CD4-positive, alpha-beta T cell treated with Interferon gamma for 1 hour (primary cell): ENCODE measurements at regions not wholly inside any gene's neighbourhood (a gene's known extent, or its start where the extent isn't known, plus 50 kb on each side); places are given as distances from the start of the nearest gene placed in this dataset.
"Not testable (repeated sequence)": the region's sequence is repeated elsewhere in the genome, so short reads cannot be mapped to it uniquely, and the experiment has no call there.

Experiments used
- DNase-seq: peaks from one replicate; pipeline ENCODE4 v3.0.0-alpha.2; 2020

DNA sequence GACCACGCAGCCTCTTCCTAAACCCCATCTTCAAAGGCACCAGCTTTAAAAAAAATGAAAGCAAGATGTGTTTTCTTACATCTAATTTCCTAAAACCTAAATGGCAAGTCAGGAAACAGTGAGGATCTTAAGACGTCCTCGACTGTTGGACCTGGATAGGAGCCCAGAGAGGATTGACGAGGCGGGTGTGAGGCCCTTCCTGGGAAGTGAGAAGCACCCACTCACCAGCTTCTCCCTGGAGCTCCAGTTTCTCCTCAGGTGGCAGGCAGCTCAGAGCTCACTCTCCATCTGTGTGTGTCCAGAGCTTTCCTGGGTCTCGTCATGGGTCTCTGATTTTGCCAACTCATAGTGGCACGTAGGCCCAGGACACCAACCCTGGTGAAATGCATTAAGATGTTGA lies 614.0 kb upstream of the AUTS2 start:
- no peak for DNase-seq

DNA sequence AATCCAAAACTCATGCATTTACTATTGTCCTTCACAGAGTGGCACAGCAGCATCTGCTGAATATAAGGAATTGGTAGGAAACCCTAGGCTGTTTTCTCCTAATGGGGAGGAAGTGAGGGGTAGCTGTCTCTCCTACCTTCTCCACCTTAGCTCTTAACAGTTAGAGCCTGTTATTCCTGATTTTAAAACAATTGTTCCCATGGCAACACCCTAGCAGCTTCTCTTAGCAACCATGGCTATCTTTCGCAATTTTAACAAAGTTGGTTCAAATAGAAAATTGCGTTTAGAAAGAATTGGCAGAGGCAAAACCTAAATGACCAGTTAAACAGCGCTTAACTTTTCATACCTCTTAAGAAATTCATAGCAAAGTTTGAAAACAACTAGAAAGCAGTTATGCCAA lies 603.4 kb upstream of the AUTS2 start:
- no peak for DNase-seq

DNA sequence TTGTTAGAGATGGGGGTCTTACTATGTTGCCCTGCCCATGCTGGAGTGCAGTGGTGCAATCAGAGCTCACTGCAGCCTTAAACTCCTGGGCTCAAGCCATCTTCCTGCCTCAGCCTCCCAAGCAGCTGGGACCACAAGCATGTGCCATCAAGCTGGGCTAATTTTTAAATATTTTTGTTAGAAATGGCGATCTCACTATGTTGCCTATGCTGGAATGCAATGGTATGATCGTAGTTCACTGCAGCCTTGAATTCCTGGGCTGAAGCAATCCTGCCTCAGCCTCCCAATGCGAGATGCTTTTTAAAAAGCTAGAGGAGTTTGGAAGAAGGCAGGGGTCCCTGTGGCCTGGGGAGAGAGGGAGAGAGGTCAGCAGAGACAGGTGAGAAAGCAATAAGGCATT lies 600.1 kb upstream of the AUTS2 start:
- DNase-seq: no peak

DNA sequence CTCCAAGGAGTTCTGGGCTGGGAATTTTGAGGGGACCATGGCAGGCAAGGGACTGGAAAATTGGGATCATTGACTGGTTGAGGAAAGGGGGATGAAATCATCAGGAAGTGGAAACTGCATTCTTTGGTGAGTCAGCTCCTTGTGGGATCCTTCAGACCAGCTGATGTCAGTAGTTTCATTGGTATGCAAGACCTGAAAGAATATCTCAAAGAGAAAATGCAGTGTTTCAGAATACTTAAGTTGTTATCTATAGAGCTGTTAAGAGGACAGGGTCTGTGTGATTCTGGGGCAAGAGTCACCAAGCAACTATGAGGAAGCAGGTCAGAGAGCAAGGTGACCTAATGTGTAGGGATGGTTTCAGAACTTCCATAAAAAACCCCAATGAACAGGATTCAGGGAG lies 595.9 kb upstream of the AUTS2 start:
- no peak for DNase-seq

DNA sequence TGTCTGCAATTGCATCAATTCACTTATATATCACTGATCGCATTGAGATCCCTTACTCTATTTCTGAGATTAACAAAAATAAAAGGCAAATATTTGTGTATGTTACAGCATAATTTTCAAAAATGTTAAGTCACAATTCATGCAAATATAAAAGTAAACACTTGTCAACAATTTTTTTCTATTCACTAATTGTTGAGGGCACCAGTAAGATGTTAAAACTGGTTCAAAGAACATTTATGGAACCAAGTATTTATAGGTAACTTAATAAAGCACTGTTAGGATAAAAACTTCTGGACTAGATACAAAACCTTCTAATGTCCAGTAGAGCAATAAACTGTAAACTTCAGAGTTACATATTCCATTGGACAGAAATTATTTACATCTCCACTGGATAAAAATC lies 586.1 kb upstream of the AUTS2 start:
- DNase-seq: no peak

DNA sequence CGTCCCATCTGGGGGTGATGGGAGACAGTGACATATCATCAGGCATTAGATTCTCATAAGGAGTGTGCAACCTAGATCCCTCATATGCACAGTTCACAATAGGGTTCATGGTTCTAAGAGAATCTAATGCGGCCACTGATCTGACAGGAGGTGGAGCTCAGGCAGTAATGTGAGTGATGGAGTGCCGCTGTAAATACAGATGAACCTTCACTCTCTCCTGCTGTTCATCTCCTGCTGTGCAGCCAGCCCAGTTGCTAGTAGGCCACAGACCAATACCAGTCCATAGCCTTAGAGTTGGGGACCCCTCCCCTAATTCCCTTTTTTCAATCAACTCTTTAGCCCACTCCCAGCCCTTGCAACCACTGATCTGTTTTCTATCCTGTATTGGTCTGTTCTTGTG lies 581.1 kb upstream of the AUTS2 start:
- DNase-seq: no peak

DNA sequence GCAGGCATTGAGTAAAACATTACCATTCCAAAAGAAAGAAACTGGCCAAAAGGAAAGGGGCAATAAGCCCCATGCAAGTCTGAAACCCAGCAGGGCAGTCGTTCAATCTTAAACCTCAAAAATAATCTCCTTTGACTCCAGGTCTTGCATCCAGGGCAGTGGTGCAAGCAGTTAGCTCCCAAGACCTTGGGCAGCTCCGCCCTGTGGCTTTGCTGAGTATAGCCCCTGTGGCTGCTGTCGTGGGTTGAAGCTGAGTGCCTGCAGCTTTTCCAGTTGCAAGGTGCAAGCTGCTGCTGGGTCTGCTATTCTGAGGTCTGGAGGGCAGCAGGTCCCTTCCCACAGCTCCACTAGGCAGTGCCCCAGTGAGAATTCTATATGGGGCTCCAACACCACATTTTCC lies 580.1 kb upstream of the AUTS2 start:
- no peak for DNase-seq

DNA sequence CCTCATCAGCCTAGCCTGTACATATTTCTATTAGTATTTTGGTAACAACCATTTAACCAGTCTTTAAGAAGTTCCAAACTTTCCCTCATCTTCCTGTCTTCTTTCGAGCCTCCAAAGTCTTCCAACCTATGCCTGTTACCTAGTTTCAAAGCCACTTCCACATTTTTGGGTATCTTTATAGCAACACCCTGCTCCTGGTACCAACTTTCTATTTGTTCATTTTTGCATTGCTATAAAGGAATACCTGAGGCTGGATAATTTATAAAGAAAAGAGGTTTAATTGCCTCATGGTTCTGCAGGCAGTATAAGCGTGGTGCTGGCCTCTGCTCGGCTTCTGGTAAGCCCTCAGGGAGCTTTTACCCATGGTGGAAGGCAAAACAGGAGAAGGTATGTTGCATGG lies 578.8 kb upstream of the AUTS2 start:
- no peak for DNase-seq

DNA sequence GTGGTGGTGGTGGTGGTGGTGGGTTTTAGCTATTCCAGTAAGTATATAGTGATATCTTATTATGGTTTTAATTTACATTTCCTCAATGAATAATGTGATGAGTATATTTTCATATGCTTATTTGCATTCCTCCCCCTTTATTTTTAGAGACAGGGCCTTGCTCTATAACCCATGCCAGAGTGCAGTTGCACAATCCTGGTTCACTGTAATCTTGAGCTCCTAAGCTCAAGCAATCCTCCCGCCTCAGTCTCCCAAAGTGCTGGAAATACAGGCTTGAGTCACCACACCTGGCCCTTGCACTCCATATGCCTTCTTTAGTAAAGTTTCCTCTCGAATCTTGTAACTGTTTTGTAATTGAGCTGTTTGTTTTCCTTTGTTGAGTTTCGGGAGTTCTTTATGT lies 577.7 kb upstream of the AUTS2 start:
- DNase-seq: no peak

DNA sequence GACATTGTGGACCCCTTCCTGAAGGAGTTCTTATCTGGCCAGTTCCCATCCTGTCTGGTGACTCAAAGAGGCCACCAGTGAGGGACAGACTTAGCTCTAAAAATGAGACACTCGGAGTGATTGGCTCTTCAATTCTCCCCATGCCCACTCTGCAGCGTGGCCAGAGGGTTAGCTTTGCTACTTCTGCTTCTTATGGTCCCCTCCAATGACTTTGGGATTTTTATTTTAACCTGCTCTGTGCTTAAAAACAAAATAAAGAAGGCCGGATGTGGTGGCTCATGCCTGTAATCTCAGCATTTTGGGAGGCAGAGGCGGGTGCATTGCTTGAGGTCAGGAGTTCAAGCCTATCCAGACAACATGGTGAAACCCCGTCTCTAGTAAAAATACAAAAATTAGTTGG lies 573.0 kb upstream of the AUTS2 start:
- no peak for DNase-seq

DNA sequence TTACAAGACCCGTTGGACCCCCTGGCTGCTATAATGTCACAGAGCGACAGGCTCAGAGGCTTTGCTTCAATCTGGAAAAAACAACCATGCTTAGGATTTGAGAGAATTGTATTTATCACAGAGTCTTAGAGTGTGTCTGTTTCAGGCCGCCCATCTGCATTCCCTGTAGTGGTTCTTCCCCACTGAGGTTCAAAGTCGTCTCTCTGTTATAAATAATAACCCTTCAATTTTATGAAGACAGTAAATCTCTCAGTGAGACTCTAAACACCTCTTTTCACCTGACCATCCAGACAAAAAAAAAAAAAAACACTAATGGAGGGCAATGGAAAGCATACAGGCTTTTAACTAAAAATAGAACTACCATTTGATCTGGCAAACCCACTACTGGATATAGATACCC lies 565.4 kb upstream of the AUTS2 start:
- no peak for DNase-seq

DNA sequence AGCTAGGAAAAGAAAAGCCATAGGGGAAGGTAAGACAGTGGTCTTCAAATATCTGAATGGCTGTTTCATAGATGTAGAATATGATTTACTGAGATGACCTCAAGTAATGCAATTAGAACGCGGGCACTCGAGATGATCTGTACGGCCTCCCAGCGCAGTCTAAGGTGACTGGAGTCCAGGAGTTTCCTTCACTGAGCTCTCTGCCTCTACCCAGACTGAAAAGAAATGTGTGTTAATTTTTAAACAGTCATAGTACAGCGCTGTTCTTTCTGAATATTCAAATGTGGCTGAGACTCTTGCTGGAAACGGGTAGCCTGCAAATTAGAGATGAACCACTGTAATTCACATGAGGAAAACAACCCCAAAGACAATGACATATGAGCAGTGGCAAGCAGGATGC lies 562.4 kb upstream of the AUTS2 start:
- no peak for DNase-seq

DNA sequence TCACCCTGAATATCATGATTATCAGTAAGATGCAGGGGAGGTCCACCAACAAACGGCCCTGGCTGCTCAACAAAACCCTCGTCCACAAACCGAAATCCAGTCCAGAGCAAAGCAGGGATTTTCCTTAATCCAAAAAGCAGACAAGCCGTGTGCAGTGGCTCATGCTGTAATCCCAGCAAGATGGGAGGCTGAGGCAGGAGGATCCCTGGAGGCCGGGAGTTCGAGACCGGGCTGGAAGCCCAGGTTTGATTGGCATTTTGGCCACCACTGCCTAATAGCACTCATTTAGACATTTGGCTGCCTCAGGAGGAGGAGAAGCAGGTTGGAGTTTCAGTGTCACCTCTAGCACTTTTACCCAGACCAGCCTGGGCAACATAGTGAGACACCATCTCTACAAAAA lies 562.0 kb upstream of the AUTS2 start:
- DNase-seq: no peak

DNA sequence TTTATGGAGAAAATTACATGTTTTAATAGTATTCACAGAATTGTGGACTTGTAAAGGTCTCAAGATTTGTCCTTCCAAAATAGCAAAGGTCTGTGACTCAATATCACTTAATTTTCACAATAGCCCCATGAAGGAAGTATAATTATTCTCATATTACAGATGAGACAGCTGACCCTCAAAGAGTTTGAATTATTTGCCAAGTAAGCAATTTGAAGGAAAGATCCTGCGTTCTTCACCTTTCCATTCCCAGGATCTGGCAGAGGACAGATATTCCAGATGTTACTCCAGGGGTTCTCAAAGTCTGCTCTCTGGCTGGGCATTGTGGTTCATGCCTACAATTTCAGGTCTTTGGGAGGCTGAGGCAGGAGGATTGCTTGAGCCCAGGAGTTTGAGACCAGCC lies 559.4 kb upstream of the AUTS2 start:
- DNase-seq: no peak

DNA sequence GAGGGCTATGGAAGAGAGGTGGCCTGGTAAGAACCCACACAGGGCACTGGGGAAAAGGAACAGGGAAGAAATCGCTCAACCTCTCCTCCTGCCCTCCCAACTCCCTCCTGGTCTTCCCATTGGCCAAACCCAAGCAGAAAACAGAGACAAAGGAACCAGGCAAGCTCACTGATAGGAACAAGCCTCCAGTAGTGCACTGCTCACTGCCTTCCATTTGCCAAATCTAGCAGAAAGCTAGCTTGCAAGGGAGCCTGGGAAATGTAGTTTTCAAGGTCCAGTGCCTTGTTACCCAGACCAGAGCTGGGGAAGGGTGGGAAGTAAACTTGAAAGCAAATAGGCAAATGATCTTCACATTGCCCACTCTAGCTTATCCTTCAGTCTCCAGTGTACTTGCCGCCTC lies 556.1 kb upstream of the AUTS2 start:
- DNase-seq: no peak

DNA sequence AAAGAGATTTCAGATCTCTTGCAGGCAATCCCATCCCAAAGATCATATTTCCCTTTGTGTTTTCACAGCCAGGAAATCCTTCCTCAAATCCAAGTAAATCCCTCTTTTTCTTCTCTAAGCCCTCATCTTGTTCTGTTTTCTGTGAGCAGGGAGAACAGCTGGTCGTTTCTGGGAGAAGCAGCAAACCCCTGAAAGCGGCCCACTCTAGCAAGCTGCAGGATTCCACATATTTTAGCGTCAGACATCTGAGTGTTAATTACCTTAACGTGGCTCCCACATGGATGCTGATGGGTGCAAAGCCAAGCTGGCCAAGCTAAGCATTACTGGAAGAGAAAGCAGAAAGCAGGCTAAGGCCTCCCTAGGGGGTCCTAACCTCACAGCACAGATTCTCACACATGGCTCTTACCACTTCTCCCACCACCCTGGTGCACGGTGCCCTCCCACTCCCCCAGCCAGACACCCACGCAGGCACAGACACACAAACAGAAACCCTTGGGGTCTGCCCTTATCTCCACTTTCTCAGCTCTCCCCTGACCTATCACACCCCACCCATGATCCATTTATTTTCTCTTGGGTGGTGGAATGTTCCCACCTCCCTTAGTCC lies 551.0 kb upstream of the AUTS2 start:
- DNase-seq: no peak

DNA sequence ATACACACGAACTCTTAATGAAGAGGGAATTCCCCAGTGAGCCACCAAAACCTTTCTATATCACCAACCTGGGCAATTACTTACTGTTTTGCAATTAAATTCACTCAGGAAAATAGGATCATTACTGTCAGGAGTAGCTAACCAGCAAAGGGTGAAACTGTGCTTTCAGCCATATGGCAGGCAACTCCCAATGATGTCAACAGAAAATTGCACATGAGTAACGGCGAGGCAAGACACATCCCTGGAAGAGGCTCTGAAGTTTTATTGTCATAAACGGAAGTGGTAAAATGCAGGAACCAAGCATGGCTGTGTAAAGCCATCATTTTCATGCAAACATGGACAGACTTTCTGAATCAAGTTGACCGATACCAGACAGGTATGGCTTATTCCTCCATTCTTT lies 548.9 kb upstream of the AUTS2 start:
- DNase-seq: no peak

DNA sequence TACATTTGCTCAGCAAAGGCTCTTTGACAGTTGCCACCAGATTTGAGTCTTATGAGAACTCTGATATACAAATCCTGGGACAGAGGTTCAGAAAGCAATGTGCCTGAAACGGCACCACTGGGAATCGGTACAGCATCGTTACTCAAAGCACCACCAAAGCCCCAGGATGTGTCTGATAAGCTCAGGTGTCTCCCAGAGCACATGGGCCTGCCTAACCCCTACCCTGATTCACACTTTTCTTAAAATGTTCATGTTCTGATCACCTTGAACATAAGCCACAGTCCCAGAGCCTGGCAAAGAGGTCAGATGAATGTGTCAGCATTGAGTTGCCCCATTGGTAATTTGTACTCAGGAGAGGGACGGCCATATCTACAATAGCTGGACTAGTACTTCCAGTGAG lies 545.8 kb upstream of the AUTS2 start:
- no peak for DNase-seq

DNA sequence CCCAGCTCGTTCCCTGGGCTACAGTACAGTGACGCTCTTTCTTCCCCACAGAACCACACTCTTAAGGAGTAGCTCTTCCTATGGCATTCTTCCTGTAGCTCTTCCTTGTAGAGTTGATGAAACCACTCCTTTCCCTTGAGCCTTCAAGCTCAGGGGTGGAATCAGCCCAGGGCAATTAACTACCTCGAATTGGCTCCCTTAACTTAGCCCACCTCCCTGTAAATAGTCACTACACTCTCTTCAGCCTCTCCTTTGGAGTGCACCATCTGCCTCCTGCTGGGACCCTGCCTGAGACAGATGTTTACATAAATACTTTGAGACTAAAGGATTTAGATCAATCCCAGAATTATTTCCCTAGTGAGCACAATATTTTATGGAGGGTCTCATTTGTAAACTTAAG lies 537.8 kb upstream of the AUTS2 start:
- DNase-seq: no peak

DNA sequence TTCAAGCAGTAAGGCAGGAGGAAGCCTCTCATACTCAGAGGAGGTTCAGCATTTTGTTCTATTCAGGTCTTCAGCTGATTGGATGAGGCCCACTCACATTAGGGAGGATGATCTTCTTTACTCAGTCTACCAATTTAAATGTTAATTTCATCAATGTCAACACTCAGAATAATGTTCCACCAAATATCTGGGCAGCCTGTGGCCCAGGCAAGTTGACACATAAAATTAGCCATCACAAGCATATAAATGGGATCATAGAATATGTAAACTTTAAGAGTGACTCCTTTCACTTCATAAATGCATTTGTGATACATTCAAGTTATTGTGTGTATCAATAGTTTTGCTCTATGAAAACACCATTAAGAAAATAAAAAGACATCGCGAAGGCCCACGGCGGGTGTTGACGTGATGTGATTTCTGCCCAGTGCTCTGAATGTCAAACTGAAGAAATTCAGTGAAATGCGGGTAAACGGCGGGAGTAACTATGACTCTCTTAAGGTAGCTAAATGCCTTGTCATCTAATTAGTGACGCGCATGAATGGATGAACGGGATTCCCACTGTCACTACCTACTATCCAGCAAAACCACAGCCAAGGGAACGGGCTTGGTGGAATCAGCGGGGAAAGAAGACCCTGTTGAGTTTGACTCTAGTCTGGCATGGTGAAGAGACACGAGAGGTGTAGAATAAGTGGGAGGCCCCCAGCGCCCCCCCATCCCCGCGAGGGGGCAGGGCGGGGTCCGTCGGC lies 536.1 kb upstream of the AUTS2 start:
- no peak for DNase-seq

DNA sequence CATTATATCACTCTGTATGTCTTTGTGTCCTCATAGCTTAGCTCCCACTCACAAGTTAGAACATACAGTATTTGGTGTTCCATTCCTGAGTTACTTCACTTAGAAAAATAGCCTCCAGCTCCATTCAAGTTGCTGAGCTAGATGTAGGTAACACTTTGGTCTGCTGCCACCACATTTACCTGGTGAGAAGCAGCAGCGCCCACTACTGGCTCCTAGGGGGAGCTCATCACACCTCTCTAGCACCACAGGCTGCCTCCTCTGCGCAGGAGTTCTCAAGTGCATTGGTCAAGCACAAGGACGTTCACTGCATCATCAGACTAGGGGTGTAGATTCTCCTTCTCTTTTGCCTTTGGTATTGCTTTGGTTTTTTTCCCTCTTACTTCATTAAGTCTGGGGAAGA lies 530.9 kb upstream of the AUTS2 start:
- no peak for DNase-seq

DNA sequence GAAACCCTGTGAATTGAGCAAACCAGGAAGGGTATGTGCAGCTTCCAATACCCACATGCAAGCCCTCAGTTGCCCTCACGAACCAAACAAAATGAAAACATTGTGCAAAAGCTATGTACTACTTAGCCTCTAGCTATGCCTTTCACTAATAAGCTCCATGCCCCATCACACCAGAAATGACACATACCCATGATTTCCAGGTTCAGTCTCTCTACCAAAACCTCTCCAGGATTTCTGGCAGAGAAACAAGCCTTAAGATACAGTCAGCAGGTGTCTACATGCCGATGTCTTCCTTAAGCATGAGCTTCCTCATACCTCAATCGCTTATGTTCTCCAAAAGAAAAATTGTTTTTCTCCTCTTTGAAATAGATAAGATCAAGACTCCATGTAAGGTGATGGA lies 527.8 kb upstream of the AUTS2 start:
- DNase-seq: no peak

DNA sequence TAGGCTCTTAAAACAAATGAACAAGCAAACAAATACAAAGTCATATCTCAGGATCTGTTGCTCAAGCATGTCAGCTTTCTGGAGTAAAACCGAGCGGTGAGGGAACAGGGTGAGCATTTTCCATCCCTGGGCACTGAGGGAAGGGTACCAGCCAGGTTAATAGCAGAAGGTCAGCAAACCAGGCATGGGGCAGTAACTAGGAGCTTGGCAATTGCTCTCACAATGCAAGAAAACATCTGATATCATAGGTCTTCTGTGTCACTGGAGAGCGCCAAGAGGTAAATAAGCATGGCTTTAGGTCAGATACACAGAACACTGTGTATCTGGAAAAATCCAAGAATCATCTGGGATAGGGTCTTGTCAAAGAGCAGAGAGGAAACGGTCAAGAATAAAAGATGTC lies 521.7 kb upstream of the AUTS2 start:
- no peak for DNase-seq

DNA sequence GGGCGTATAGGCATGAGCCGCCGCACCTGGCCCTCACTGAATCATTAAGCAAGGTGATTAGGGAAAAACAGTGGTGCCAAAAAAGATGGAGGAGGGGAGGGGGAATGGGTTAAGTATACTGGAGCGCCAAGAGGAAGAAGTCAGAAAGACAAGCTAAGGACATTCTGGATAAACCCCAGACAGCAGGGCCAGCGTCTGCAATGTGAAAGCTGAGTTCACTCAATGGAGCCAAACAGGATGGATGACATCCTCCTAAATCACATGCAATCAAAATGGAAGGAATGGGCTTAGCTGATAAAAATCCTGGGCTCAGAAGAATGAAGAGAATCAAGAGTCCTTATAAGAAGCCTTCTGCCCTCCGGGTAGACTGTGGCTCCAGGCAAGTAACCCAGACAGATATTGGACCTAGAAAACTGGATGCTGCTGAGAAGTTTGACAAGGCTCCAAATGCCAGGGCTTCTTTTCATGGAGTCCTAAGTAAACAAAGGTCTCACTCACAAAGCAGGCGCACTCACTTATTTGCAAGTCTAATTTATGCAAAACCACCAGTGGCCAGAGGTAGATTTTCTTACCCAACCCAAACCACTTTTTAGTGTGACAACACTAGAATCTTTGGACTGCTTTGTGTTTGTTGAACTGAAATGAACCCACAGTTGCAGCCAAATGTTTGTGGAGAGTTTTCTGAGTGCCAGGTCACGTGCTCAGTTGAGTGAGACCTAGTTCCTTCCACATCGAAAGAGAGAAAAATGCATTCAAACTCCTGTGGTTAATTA lies 519.1 kb upstream of the AUTS2 start:
- DNase-seq: no peak

DNA sequence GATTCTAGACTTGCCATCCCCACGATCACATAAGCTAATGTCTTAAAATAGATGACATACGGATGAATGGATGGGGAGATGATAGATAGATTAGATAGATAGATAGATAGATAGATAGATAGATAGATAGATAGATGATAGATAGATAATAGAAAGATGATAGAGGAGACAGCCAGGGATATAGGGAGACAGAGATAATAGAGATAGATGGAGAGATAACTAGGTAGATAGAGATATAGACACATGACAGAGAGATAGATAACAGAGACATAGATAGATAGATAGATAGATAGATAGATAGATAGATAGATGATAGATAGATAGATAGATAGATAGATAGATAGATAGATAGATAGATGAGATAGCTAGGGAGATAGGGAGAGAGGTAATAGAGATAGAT lies 511.0 kb upstream of the AUTS2 start:
- DNase-seq: not testable (repeated sequence)
